Gastrocnemius medialis (tissue), 4 donors: ENCODE measurements at regions not wholly inside any gene's neighbourhood (a gene's known extent, or its start where the extent isn't known, plus 50 kb on each side); places are given as distances from the start of the nearest gene placed in this dataset.

ENCODE experiments used
- CTCF ChIP-seq, 5 experiments: fragments of 450-650 bp in 3 of 5; fragments of 200-600 bp in 2 of 5; sonication (generic) in 2 of 5; IDR thresholded peaks in 4 of 5; conservative IDR thresholded peaks in 1 of 5; 1 replicate in 4 of 5; 2 replicates in 1 of 5; pipeline ENCODE4 v1.5.1; 2016 to 2019; ENCODE audit warnings: antibody characterized with exemption in 5 of 5, mild to moderate bottlenecking in 3 of 5, moderate library complexity in 3 of 5
- POLR2A ChIP-seq, 2 donors: fragments of 450-650 bp; IDR thresholded peaks; one replicate each; pipeline ENCODE4 v1.6.1; 2017; ENCODE audit warnings: antibody characterized with exemption in 2 of 2, mild to moderate bottlenecking in 2 of 2, moderate library complexity in 2 of 2

- TF ChIP-seq CTCF (IDR thresholded peaks at IDR 0.05 in 4 of 5, conservative IDR thresholded peaks at IDR 0.05 in 1 of 5) (no peak), POLR2A (IDR thresholded peaks at IDR 0.05) (no peak)
These were observed 72.8 kb upstream of the RAB27B start for GRCh38 chr18:54755456-54755855.
